ENCODE measurements at regions not wholly inside any gene's neighbourhood (a gene's known extent, or its start where the extent isn't known, plus 50 kb on each side); places are given as distances from the start of the nearest gene placed in this dataset.

- no peak overlapping the region for H3K4me3 ChIP-seq (ENCODE audit: low read depth, low read length)
- TF ChIP-seq, protein P1, sequence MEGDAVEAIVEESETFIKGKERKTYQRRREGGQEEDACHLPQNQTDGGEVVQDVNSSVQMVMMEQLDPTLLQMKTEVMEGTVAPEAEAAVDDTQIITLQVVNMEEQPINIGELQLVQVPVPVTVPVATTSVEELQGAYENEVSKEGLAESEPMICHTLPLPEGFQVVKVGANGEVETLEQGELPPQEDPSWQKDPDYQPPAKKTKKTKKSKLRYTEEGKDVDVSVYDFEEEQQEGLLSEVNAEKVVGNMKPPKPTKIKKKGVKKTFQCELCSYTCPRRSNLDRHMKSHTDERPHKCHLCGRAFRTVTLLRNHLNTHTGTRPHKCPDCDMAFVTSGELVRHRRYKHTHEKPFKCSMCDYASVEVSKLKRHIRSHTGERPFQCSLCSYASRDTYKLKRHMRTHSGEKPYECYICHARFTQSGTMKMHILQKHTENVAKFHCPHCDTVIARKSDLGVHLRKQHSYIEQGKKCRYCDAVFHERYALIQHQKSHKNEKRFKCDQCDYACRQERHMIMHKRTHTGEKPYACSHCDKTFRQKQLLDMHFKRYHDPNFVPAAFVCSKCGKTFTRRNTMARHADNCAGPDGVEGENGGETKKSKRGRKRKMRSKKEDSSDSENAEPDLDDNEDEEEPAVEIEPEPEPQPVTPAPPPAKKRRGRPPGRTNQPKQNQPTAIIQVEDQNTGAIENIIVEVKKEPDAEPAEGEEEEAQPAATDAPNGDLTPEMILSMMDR (IDR thresholded peaks at IDR 0.05; ENCODE audit: borderline replicate concordance, insufficient read depth, low read depth, low read length): no peak
These were observed 402.3 kb downstream of the DEPDC1B start for GRCh38 chr5:60297658-60298057.

DNA sequence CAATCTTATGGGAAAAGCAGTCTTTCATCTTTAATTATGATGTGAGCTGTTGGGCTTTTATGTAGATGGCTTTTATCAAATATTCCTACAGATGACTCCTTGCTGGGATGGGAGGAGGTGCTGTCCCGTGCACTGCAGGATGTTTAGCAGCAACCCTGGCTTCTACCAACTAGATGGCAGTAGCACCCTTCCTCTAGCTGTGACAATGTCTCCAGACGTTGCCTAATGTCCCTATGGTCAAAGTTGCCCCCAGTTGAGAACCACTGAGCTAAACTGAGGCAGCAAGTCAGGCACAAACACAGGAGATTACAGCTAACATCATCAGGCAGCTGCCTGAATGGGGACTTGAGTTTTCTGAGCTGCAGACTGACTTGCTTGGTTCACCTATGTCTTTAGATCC lies 401.9 kb upstream of the PDE4D start:
- H3K4me3 ChIP-seq (ENCODE audit: low read depth, low read length): no peak overlapping the region
- TF ChIP-seq, protein P1 (IDR thresholded peaks at IDR 0.05; ENCODE audit: borderline replicate concordance, insufficient read depth, low read depth, low read length): peak; percentile 64

GRCh38 chr5:60293518-60293917 lies 400.0 kb upstream of the PDE4D start:
- TF ChIP-seq, protein P1 (IDR thresholded peaks at IDR 0.05; ENCODE audit: borderline replicate concordance, insufficient read depth, low read depth, low read length): no peak

DNA sequence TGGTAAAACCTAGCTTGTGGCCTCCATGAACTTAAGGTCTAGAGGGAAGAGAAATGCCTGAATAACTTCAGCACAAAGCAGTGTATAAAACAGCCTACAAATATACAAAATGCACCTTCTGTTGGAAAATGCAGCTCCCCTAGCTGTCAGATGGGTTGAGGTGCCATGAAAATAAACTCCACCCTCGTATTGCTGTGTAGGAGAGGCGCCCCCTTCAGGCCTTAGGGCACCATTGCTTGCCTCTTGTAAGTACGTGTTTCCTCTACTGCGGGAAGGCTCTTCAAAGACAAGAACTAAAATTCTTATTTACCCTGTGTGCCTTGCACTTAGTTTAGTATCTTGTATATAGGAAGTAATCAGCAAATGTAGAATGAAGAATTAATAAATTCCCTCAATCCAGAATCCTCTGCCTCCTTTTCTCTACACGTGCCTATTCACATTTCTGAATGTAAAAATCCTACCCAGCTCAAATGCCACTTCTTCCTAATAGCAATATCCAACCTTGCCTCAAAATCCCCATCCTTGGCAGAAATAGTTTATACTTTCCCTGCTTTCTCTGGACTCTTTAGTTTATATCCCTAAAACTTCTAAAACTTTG lies 393.7 kb upstream of the PDE4D start:
- H3K4me3 ChIP-seq (ENCODE audit: low read depth, low read length): no peak overlapping the region

More at GRCh38 chr5:60293518-60293917, 400.0 kb upstream of the PDE4D start:
- H3K4me3 ChIP-seq (ENCODE audit: low read depth, low read length): no peak overlapping the region

GRCh38 chr5:60285910-60286309 lies 392.4 kb upstream of the PDE4D start:
- no peak overlapping the region for H3K4me3 ChIP-seq (ENCODE audit: low read depth, low read length)
- TF ChIP-seq, protein P1 (IDR thresholded peaks at IDR 0.05; ENCODE audit: borderline replicate concordance, insufficient read depth, low read depth, low read length): no peak

More for the DNA sequence above, 393.7 kb upstream of the PDE4D start:
- TF ChIP-seq, protein P1 (IDR thresholded peaks at IDR 0.05; ENCODE audit: borderline replicate concordance, insufficient read depth, low read depth, low read length): peak; percentile 82

GRCh38 chr5:60280943-60281342 lies 387.4 kb upstream of the PDE4D start:
- TF ChIP-seq, protein P1 (IDR thresholded peaks at IDR 0.05; ENCODE audit: borderline replicate concordance, insufficient read depth, low read depth, low read length): no peak
- H3K4me3 ChIP-seq (ENCODE audit: low read depth, low read length): no peak overlapping the region

- no peak overlapping the region for H3K4me3 ChIP-seq (ENCODE audit: low read depth, low read length)
- TF ChIP-seq, protein P1 (IDR thresholded peaks at IDR 0.05; ENCODE audit: borderline replicate concordance, insufficient read depth, low read depth, low read length): no peak
These were observed 384.4 kb upstream of the PDE4D start for GRCh38 chr5:60277941-60278340.

Measured in GM12875 (cell line).